H7 (cell line): ENCODE measurements at regions not wholly inside any gene's neighbourhood (a gene's known extent, or its start where the extent isn't known, plus 50 kb on each side); places are given as distances from the start of the nearest gene placed in this dataset.

Source experiments
- DNase-seq: peaks from one replicate; pipeline ENCODE4 v3.0.0; 2012
- H3K27me3 ChIP-seq: 2 replicates; pipeline ENCODE4 v1.6.0; 2011; ENCODE audit warnings: mild to moderate bottlenecking, low read length; ENCODE audit not compliant: control insufficient read depth, insufficient read depth
- H3K36me3 ChIP-seq: replicated peaks from 2 replicates; pipeline ENCODE4 v1.5.1; 2011; ENCODE audit warnings: low read length; ENCODE audit not compliant: control insufficient read depth, insufficient read depth
- H3K4me3 ChIP-seq: 2 replicates; pipeline ENCODE4 v1.5.1; 2011; ENCODE audit warnings: low read depth, mild to moderate bottlenecking, control low read depth, low read length, moderate library complexity; ENCODE audit not compliant: insufficient read depth

DNA sequence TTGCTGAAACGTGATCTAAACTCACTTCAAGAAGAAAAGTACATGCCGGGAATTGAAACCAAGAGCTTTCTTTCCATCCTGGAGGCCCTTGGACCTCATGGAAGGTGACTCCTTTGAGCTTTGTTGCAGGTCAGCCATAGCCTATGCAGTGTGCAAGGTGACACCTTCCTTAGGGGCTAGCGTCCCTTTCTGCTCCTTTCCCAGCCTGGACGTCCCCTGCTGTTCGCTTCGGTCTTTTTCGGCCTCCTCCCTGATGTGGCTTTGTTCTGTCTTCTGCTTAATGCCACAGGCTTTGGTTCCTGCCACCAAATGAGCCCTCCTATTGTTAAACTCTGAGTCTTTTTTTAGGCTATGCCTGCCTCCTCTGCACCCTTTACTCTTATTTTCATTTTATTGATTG is 308.8 kb downstream of the BRINP2 start:
- no peak for DNase-seq
- no peak overlapping the region for H3K4me3 ChIP-seq
- H3K36me3 ChIP-seq = no peaks in the 10 kb centered on the region
- no peaks in the 10 kb centered on the region for H3K27me3 ChIP-seq

DNA sequence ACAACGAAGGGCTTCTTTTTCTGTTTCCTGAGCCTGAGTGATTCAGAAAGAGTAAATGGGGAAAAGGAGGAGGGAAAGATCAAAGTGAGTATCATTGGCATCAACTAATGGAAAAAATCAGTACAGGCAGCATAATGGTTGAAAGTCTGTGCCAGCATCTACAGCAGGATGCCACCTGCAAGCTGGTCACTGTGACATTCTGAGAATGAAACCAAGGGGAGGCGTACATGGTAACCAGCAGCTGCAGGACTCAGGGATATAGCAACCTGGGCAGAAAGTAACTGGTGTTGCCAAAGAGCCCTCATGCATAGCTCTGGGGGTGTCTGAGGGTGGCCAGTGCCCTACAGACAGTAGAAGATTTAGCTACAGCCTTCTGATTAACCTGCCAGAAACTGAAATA is 305.9 kb downstream of the BRINP2 start:
- H3K36me3 ChIP-seq = no peaks in the 10 kb centered on the region
- no peak overlapping the region for H3K4me3 ChIP-seq
- no peak for DNase-seq
- no peaks in the 10 kb centered on the region for H3K27me3 ChIP-seq

DNA sequence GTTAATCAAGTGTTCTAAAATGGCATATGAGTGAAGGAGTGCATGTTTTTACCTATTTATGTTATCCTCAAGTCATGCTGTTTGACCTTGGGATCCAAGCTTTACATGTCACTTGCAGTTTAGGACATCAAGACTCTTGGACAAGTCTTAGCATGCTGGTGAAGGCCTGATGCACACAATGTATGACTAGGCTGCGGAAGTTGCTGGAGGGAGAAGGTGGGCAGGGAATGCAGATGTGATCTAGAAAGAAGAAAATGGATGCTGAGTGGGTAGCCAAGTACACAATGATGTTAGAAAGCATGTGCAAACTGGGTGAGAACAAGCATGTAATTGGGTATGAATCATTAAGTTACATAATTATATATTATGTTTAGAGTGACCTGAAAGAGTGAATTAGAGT is 301.8 kb downstream of the BRINP2 start:
- Histone ChIP-seq H3K36me3 (no peaks in the 10 kb centered on the region), H3K27me3 (no peaks in the 10 kb centered on the region), H3K4me3 (no peak overlapping the region)
- DNase-seq = no peak

DNA sequence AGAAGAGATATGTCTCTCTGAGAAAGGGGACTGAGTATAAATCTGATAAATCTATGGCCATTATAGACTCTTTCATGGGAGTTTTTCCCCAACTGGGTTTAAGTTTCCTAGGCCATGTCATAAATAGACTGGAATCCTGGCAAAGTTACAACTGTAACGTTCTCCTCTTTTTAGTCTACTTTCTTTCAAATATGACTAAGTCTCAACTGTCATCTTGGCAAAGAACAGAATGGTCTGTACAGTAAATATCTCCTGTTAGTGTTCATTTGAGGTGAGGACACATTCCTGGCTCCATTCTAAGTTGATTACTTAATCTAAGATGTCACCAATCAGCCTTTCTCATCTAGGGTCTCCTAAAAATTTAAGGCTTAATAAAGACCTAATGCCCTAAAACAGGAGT is 300.5 kb downstream of the BRINP2 start:
- no peak for DNase-seq
- Histone ChIP-seq H3K4me3 (no peak overlapping the region), H3K36me3 (no peaks in the 10 kb centered on the region), H3K27me3 (no peaks in the 10 kb centered on the region)

DNA sequence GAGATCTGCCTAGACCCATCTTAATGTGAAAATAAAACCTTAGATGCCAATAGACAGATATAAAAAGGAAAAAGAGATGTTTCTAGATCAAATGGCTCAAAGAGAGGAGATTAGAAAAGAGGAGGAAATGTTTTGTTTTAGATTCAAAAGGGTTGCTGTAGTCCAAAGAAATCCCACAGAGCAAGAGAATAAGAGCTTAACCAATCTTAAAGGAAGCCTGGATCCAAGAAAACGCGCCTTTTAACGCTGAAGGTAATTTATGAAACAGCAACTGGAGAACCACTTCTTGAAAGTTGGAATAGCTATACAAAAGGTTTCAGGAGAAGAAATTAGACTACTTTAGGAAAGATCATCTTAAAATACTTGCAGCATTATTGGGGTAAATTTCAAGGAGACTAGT is 298.8 kb downstream of the BRINP2 start:
- H3K36me3 ChIP-seq = no peaks in the 10 kb centered on the region

DNA sequence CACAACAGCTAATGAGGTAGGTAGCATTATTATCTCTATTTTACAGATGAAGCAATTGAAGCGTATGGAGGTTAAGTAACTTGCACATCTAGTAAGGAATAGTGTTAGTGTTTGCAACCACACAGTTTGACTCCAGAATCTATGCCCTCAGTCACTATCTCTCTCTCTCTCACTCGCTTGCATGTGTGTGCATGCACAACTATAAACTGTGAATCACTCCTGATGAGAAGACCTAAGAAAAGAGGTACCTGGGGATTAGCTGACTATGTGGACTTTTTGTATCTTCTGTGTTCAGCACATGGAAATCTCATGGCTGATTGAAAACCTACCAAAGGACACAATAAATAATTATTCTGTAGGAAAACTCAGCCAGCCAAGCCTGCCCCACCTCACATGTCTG is 295.5 kb downstream of the BRINP2 start:
- DNase-seq = no peak
- H3K4me3 ChIP-seq = no peak overlapping the region
- H3K27me3 ChIP-seq = no peaks in the 10 kb centered on the region
- no peaks in the 10 kb centered on the region for H3K36me3 ChIP-seq

More for the DNA sequence above, 298.8 kb downstream of the BRINP2 start:
- Histone ChIP-seq H3K4me3 (no peak overlapping the region), H3K27me3 (no peaks in the 10 kb centered on the region)
- DNase-seq = no peak

DNA sequence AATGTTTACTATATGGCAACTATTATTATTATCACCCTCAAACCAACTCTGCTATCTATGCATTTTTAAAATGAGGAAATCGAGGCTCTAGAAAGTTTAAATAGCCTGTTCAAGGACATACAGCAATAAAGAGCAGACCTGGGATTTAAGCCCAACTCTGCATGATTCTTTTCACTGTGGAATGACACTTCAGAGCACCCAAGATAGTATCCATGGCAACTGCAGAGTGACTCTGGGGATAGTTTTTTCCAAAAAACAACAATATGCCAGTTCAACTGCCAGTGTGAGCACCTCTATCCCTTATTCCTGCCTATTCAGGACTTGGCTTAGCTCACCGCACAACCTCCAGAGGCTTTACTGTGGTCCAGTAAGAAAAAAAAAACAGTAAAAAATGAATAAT is 293.9 kb downstream of the BRINP2 start:
- DNase-seq = no peak
- Histone ChIP-seq H3K36me3 (no peaks in the 10 kb centered on the region), H3K27me3 (no peaks in the 10 kb centered on the region), H3K4me3 (no peak overlapping the region)

DNA sequence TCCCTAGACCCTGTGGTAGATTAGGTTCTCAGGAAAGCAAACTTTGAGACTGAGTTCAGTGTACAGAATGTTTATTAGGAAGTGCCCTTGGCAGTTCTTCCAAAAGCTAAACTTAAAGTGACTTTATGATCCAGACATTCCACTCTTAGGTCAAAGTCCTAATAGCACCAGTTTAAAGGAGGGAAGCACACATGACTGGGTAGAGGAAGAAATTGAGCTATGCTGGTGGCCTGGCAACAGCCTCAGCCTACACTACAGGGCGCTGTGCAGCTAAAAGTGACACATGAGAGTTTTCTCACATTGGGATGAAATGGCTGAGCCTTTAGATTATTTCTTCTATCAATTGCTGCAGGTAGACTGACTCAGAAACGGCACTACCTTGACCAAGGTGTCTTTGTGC is 280.4 kb downstream of the BRINP2 start:
- H3K27me3 ChIP-seq = no peaks in the 10 kb centered on the region
- no peak overlapping the region for H3K4me3 ChIP-seq
- DNase-seq = no peak
- no peaks in the 10 kb centered on the region for H3K36me3 ChIP-seq

DNA sequence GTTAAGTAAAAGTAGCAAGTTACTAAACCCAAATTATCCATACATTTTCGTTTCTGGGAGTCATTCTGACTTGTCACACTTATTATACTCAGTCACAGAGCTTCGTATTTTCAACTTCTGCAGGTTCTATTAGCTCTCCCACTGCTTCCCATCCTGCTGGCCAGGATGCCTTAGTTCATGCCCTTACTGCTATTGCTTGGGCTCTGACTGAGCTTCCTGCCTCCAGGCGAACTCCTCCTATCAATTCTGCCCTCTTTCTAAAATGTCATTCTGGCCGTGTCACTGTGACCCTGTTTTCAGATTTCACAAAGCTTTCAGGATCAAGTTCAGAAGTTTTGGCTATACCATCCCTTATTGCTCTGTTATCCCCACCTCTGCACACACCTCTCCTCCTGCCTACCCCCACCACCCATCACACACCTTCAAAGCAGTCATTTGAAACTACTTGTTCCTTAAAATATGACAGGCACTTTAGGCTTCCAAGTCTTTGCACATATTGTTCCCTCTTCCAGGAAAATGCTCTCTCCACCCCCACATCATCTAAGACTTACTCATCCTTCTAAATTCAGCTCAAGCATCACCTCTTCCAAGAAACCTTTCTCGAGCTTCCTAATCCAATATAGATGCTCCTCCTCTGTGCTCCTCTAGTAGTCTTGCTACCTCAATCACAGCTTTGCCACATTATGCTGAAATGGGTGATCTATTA is 278.0 kb downstream of the BRINP2 start:
- no peaks in the 10 kb centered on the region for H3K36me3 ChIP-seq
- no peak for DNase-seq
- no peak overlapping the region for H3K4me3 ChIP-seq
- no peaks in the 10 kb centered on the region for H3K27me3 ChIP-seq

DNA sequence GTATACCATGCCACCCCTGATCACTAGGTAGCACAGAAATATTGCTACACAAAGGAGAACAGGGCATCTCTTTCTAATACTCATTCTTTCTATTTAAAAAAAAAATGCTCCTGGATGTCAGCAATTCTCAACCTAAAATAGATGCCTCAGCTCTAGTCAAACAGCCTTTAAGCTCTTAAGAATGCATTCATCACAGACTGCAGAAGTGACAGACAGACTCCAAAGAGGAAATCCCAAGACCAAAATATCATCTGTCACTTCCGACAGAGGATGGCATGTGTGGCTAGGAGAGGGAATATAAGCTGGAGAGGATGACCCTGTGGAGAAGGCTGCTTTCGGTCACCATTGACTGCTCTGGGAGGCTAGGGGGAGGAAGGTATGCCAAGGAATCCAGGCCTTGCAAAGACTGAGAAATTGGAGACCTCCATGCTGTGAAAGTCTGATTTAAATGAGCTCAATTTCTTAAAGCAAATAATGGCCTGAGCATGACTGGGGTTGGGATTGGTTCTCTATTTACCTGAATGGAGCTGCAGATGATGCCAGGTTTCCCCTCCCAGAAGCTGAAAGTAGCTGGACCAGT is 277.4 kb downstream of the BRINP2 start:
- no peak for DNase-seq
- Histone ChIP-seq H3K36me3 (no peaks in the 10 kb centered on the region), H3K27me3 (no peaks in the 10 kb centered on the region), H3K4me3 (no peak overlapping the region)

DNA sequence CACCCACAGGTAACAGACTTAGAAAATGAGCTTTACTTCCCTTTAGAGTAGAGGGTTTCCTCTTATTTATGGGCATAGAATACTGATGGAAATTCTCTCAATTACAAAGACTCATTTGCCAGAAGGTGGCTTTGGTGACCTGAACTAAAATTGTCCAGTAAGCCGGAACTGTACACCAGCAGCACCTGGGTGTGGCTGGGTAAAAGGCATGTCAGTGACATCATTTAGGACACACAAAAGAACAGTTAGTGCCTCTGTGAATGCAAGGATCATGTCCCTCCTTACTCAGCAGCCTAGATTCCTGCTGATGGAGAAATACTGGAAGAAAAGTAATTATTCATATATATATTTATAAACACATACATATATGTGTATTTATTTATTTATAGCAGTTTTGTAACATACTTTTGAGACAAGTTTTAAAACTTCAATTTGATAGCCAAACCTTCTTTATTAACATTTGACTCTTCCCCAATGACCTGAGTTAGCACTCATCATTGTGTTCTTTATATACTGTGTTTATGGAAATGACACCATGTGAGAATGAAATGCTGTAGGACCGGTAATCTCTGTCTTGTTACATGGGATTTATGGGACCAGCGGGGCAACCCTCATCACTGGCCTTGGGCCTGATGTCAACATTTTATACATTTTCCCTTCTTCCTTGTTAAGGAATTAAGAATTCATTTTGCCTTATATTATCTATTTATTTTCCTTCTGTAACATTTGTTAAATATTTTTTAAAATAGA is 274.4 kb downstream of the BRINP2 start:
- H3K27me3 ChIP-seq = no peaks in the 10 kb centered on the region; the same call in 1 of the 2 replicates
- no peak for DNase-seq
- no peak overlapping the region for H3K4me3 ChIP-seq
- no peaks in the 10 kb centered on the region for H3K36me3 ChIP-seq

DNA sequence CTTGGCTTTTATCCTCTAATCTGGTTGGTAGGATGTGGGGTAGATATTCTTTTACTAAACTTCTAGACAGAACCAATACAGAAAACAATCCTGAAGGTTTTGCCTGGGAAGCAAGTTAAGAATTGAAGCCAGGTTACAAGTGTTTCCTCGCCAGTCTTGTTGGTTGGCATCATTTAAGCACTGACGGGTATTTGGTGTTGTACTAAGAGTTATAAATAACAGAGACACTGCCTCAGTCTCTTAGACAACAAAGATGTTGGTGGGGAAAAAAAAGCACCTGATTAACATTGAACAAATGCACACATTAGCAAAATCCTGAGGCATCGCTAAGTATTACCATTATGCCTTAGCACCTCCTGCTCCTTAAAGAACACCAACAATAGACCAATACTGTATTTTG is 272.2 kb downstream of the BRINP2 start:
- Histone ChIP-seq H3K27me3 (no peaks in the 10 kb centered on the region; the same call in 1 of the 2 replicates), H3K4me3 (no peak overlapping the region), H3K36me3 (no peaks in the 10 kb centered on the region)
- DNase-seq = no peak

DNA sequence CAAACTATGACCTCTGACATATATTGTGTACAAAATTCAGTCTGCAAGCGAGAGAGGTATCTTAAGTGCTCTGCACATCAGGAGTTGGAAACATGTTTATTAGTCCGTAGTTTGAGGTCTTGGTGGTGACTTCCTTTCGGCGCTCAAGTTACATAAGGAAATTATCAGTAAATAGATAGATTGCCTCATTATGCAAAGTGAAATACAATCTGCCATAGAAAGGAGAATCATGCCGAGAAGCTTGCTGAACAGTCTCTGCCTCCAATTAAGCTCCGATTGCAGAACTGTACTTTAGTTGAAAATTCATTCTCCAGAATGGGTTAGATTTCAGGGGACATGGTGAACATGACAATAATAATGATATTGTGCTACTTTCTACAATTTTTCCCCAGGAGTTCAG is 271.8 kb downstream of the BRINP2 start:
- Histone ChIP-seq H3K4me3 (no peak overlapping the region), H3K36me3 (no peaks in the 10 kb centered on the region), H3K27me3 (no peaks in the 10 kb centered on the region; the same call in 1 of the 2 replicates)
- no peak for DNase-seq

DNA sequence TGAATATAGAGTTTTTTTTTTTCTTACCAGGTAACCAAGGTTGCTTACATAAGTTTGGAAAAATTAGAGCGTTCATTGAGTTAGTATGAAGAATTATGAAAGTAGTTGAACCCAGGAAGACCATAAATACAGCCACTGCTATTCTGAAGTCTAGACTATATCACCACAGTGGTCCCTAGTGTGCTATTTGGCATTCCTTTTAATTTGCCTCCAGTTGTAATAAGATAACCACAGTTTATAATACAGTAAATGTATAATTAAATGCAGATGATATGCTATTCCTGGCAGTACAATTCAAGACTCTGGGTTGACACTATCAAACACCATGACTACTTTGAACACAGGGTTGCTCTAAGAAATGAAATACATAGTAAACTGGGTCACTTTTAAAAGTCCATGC is 270.5 kb downstream of the BRINP2 start:
- H3K4me3 ChIP-seq = no peak overlapping the region
- no peaks in the 10 kb centered on the region; the same call in 1 of the 2 replicates for H3K27me3 ChIP-seq
- H3K36me3 ChIP-seq = no peaks in the 10 kb centered on the region
- DNase-seq = no peak

DNA sequence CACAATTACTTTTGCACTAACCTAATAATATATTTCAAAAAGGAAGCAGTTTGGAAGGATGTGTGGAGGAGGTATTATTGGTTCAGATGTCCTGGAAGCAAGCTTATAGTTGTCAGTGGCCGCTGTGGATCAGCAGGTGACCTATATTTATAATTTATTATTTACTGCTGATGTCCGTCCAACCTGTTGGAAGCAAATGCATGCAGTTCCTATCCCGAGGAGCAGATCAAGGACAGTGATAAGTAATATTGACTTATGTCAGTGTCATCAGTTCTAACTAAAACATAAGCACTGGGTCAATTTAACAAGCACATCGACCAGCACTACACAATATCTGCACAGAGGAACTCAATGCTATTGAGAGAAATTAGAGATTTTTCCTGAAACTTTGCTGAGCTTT is 270.1 kb downstream of the BRINP2 start:
- H3K4me3 ChIP-seq = no peak overlapping the region
- no peaks in the 10 kb centered on the region; the same call in 1 of the 2 replicates for H3K27me3 ChIP-seq
- no peaks in the 10 kb centered on the region for H3K36me3 ChIP-seq
- DNase-seq = no peak
